Hematopoietic multipotent progenitor cell treated with erythropoietin and hydrocortisone succinate and interleukin-3 and kit ligand, for 4 days (in vitro differentiated cells): ENCODE measurements at regions not wholly inside any gene's neighbourhood (a gene's known extent, or its start where the extent isn't known, plus 50 kb on each side); places are given as distances from the start of the nearest gene placed in this dataset.

Experiments used
- DNase-seq: peaks from one replicate; pipeline ENCODE4 v3.0.0-alpha.2; 2015

DNA sequence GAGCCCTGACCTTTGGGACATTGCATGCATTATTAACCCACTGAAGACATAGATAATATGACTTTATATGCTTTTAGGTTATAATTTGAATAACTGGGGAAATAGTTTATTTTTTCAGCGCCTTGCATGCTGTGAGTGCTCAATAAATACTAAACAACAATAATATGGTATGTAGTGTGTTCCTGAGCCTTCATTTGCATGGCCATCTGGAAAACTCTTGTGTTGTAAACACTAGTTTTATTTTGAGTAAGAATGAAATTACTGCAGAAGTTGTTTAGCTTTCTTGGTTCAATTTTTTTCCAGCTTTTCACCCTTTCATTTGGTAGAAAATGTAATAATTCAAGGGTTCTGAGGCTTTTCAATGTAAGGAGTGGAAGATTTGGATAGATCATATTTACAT lies 189.3 kb upstream of the GALNT5 start:
- DNase-seq = no peak

DNA sequence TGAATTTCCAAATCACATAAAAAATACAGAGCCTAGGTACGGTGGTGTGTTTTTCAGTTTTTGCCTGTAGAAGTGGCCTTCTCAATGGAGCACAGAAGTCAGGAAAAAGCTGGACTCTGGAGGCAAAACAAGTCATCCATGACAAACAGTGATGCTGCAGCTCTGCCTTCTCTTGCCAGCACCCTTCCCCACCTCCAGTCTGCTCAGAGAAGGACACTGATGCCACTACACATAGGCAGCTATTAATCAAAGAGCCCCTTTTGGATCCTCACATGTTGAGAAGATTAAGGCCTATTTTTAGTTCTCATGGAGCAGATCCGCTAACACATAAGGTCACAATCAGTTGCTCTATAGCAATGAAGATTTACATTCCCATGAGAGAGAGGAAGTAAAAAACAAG lies 181.6 kb upstream of the GALNT5 start:
- no peak for DNase-seq

GRCh38 chr2:157076526-157077161 lies 180.9 kb upstream of the GALNT5 start:
- no peak for DNase-seq

- no peak for DNase-seq
These were observed 179.7 kb upstream of the GALNT5 start for GRCh38 chr2:157077753-157078350.

DNA sequence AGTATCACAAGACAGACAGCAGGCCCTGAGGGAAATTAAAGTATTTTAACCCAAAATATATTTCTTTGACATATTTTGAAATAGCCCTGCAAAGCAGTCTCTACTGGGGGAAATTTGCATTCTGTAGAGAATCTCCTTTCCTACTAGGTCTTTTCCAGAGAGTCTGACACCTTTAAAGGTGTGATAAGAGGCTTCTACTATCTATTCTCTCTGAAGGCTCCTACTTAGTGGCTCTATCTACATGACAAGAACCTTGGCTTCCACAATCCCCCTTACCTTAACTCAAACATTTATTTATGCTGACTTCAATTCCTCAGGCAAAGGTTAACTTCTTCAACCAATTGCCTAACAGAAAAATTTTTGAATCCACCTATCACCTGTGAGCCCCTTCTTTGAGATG lies 174.6 kb upstream of the GALNT5 start:
- no peak for DNase-seq

- DNase-seq = no peak
These were observed 172.0 kb upstream of the GALNT5 start for GRCh38 chr2:157085522-157085921.

GRCh38 chr2:157087373-157088002 lies 170.0 kb upstream of the GALNT5 start:
- no peak for DNase-seq

DNA sequence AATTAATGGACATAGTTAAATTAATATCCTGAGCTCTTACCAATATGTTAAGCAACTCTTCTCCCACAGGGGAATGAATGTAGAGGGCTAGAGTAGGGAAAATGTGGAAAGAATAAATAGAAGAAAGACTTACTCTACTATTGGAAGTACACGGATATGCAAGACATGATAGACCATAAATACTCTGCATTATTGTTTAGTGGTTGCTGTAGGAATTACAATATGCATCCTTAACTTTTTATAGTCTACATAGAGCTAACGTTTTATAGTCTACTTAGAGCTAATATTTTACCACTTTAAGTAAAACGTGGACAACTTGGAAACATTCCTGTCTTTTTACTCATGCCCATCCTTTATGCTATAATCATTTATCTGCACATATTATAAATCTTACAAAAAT lies 163.8 kb upstream of the GALNT5 start:
- no peak for DNase-seq

DNA sequence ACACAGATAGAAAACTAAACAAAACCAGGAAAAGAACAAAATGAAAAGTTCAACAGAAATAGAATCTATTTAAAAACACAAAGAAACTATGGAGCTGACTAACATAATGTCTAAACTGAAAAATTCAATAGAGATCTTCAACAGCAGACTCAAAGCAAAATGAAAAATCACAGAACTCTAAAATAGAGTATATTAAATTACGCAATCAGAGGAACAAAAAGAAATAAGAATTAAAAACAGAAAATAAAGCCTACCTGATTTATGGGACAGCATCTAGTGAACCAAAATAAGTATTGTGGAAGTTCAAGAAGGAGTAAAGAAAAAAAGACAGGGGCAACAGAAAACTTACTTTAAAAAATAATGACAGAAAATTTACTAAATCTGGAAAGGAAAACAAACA lies 152.1 kb upstream of the GALNT5 start:
- DNase-seq = no peak

- no peak for DNase-seq
These were observed 150.6 kb upstream of the GALNT5 start for GRCh38 chr2:157106950-157107349.

- DNase-seq = no peak
These were observed 150.0 kb upstream of the GALNT5 start for GRCh38 chr2:157107460-157107859.

GRCh38 chr2:157107877-157108276 lies 149.6 kb upstream of the GALNT5 start:
- no peak for DNase-seq

- DNase-seq = no peak
These were observed 134.7 kb upstream of the GALNT5 start for GRCh38 chr2:157122776-157123175.

DNA sequence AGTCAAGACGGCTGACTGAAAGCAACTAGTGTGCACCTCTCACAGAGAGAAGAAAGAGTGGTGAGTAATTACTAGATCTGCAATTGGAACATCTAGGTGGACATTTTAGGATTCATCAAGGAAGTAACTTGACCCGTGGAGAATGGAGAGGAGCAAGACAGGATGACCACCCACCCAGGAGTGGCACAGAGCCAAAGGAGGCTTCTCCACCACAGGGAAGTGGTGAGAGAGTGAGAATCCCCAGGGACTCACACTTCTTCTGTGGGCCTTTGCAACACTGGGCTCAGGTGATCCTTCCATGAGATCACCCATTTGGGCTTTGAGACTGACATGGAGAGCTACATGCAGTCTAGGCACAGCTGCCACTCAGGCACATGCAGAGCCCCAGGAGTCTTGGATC lies 132.8 kb upstream of the GALNT5 start:
- DNase-seq = no peak

DNA sequence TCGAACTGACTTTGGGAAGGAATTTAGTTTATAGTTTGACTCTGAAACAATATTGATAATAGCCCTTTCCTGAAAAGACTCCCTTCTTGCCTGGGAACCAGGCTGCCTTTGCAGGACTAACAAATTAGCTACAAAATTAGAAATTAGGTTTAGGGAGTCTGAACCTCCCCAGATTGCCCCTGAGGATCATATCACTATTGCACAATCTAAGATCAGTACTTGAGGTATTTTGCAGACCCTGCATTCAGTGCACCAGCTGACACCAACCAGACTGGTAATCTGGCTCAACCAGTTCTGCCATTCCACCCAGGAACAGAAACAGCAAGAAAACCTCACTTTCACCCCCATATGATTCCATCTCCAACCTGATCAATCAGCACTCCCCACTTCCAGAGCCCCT lies 131.8 kb upstream of the GALNT5 start:
- no peak for DNase-seq

DNA sequence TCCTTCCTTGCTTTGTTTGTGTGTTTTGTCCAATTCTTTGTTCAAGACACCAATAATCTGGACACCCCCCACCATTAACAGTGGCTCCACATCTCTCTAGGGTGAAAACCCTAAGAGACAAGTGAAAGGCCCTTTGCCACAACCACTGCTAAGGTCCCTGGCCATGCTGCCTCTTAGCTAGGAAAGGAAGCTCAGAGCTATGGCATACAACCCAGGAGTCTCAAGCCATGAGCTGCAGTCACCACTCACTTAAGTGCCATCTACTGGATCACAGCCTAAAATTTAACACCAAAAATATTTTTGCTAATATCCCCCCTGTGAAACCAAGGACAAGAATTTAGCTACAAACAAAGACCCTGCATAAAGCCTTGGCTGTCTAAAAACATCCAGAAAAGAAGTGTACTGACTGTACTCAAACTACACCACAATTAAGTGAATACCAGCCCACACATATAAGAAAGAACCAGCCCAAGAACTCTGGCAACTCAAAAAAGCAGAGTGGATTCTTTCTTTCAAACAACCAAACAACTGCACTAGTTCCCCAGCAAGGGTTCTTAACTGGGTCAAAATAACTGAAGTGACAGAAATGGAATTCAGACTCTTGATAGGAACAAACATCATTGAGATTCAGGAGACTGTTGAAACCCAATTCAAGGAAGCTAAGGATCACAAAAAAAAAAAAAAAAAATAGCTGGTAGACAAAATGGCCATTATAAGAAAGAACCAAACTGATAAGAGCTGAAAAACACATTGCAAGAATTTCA lies 130.1 kb upstream of the GALNT5 start:
- DNase-seq = no peak

GRCh38 chr2:157143901-157144300 lies 113.6 kb upstream of the GALNT5 start:
- no peak for DNase-seq

- DNase-seq = no peak
These were observed 108.2 kb upstream of the GALNT5 start for GRCh38 chr2:157149270-157149669.

DNA sequence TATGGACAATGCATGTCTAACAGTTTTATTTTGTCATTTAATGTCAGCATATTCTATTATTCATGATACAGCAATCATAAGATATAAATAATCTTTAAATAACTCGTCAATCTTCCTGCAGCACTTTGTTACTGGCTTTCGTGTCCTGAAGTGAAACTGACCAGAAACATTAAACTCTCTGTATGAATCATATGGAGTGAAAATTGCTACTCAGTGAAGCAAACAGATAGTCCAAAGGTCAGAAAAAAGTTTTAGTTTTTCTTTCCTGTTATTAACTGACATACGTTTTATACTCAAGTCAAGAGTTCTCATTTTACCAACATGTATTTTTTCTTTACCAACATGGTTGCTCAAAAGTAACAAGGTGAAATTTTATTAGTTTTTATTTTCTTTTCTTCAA lies 106.8 kb upstream of the GALNT5 start:
- DNase-seq = no peak

DNA sequence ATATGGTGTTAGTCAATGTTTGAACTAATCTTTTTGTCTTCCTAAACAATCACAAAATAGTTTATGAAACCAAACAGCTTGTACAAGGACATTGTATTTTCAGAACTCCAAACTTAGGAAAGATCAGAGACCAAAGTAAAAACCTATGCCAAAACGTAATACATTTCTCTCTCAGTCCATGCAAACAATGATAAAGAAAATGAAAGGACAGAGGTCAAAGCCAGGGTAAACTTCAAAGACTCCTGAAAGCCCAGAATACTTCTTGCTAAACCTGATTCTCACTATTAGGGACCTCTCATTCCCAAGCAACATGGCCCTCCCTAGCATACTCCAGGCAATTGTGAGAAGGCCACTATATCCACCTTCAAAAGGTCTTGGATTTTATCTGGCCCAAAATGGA lies 105.1 kb upstream of the GALNT5 start:
- DNase-seq = no peak

GRCh38 chr2:157155992-157156391 lies 101.5 kb upstream of the GALNT5 start:
- no peak for DNase-seq

DNA sequence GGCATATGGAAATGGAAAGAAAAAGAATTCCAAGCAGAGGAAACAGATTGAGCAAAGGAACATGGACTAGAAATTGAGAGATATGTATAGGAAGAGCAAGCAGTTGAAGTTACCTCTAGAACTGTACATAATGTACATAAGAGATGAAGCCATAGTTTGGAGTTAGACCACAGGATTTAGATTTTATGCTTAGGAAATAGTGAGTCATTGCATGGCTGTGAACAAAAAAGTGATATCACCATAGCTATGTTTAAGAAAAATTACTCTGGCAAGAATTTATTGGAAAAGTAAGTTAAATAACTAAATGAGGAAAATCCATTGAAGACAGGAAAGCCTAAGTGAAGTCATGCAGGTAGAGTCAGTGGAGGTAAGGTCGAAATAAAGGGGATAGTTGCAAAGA lies 99.4 kb upstream of the GALNT5 start:
- no peak for DNase-seq

GRCh38 chr2:157159221-157159934 lies 98.1 kb upstream of the GALNT5 start:
- no peak for DNase-seq
